Epidermal melanocyte (primary cell): ENCODE measurements at regions not wholly inside any gene's neighbourhood (a gene's known extent, or its start where the extent isn't known, plus 50 kb on each side); places are given as distances from the start of the nearest gene placed in this dataset.
"Not testable (repeated sequence)": the region's sequence is repeated elsewhere in the genome, so short reads cannot be mapped to it uniquely, and the experiment has no call there.

ENCODE experiments used
- DNase-seq: peaks from one replicate; pipeline ENCODE4 v3.0.0; 2011; ENCODE audit warnings: low spot score; ENCODE audit not compliant: insufficient read length

DNA sequence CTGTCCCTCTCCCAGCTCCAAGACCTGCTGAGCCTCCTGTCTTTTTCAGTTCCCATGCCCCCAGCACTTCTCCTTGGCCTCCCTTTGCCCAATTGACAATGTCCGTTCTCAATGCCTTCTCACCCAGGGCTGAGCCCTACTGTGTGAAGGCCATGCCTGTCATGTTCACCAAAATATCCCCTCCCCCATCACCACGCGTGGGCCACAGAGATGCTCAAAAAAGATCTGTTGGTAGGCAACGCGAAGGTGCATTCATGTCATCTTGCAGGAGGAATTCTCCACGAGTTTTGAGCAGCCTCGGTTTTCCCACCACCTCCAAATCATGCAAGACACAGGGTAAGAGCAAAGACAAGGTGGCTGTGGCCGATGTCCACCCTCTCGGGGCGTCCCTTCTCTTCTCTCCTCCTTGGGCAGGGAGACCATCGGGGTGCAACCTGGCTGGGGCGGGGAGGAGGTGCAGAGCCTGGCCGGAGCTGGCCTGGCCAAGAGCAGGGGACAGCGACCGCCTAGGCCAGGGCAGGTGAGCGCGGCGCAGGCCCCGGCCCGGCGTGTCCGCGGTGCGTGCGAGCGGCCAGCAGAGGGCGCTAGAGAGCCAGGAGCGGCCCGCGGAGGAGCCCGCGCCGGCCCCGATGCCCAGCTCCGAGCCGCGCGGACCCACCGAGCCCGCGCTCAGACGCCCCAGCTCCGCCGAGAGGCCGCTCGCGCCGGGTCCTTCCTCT lies 56.3 kb upstream of the KRTAP5-11 start:
- peak; percentile 16 for DNase-seq

DNA sequence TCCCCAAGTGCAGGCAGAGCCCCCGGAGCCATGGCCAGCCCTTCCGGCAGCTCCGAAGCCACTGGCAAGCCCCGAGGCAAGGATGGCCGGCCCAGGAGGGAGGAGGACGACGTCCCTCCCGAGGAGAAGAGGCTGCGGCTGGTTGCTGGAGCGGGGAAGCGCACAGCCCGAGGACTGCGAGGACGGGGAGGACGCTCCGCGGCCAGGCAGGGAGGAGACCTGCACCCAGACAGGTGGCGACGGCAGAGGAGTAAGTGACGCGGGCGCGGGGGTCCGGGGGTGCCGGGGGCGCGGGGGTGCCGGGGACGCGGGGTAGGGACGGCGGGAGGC lies 56.8 kb upstream of the KRTAP5-11 start:
- DNase-seq: not testable (repeated sequence)

- DNase-seq: not testable (repeated sequence)
These were observed 57.2 kb upstream of the KRTAP5-11 start for GRCh38 chr11:71639916-71640315.

DNA sequence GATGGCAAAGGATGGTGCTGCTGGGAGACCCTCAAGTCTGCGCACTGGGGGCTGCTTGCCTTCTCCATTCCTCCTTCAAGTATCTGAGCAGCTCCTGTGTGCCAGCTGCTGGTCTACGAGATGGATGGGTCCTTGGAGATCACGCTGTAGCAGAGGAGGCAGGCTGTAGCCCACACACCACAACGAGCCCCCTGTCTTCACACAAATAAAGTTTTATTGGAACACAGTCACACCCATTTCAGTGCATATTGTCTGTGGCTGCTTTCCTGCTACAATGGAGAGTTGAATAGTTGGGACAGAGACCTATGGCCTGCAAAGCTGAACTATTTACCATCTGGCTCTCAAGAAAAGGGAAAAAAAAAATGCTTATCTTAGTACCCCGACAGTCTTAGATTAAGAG lies 64.4 kb upstream of the KRTAP5-11 start:
- not testable (repeated sequence) for DNase-seq

DNA sequence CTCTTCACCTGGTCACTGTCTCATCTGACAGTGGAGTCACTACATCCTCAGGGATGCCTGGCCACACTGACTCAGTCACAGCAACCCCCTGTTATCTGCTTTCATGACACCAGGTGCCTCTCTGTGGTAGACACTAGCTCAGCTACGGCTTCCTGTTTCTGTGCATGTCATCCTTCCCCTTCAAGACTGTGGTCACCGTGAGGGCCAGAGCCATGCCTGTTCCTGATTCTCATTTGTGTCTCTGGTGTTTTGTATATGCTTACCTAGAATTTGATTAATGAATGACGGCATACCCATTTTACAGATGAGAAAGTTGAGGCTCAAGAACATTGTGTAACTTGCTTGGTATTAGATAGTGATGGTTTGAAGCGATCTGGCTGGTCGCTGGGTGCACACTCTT lies 70.3 kb upstream of the KRTAP5-11 start:
- DNase-seq: not testable (repeated sequence)

DNA sequence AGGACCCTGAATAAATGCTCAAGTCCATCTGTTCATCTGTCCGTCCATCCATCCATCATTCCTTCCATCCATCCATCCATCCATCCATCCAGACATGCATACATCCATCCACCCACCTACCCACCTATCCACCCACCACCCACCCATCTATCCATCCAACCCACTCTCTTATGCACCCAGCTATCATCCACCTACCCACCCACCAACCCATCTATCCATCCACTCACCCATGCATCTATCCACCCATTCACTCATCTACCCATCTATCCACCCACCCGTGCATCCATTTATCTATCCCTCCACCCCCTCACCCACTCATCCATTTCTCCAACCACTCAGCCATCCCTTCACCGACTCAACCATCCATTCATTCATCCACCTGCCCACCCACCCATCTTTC lies 71.7 kb upstream of the KRTAP5-11 start:
- not testable (repeated sequence) for DNase-seq

GRCh38 chr11:71655041-71655440 lies 72.4 kb upstream of the KRTAP5-11 start:
- DNase-seq: not testable (repeated sequence)

GRCh38 chr11:71656513-71656912 lies 73.8 kb upstream of the KRTAP5-11 start:
- not testable (repeated sequence) for DNase-seq

GRCh38 chr11:71664941-71665340 lies 82.3 kb upstream of the KRTAP5-11 start:
- DNase-seq: not testable (repeated sequence)

DNA sequence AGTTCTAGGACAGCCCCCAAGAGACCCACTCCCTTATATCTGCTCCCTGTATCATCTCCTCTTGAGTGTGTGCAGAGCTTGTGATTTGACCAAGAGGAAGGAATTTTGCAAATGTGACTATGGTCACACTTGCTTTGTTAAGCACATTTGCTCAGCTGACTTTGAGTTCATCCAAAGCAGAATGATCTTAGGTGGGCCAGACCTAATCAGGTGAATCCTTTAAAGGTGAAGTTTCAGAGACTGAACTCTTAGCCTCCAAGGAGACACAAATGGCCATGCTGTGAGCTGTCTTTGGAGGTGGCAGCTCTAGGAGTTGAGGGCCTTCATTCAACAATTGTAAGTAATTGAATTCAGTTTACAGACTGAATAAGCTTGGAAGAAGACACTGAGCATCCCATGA lies 115.4 kb upstream of the KRTAP5-11 start:
- DNase-seq: not testable (repeated sequence)

GRCh38 chr11:71698961-71699360 lies 116.3 kb upstream of the KRTAP5-11 start:
- not testable (repeated sequence) for DNase-seq

- not testable (repeated sequence) for DNase-seq
These were observed 119.0 kb upstream of the KRTAP5-11 start for GRCh38 chr11:71701435-71702291.

DNA sequence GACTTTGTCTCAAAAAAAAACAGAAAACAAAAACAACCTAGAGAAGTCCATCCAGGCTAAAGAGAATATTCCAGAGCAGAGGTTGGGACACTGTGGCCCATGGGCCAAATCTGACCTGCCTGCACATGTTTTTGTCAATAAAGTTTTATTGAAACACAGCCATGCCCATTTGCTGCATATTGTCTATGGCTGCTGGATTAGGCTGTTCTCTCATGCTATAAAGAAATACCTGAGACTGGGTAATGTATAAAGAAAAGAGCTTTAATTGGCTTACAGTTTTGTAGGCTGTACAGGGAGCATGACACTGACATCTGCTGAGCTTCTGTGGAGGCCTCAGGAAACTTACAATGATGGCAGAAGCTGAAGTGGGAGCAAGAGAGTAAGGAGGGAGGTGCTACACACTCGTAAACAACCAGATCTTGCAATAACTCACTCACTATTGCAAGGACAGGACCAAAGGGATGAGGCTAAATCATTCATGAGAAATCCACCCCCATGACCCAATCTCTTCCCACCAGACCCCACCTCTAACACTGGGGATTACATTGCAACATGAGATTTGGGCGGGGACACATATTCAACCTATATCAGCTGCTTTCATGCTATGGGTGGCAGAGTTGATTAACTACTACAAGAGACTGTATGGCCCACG lies 122.5 kb upstream of the KRTAP5-11 start:
- DNase-seq: not testable (repeated sequence)

GRCh38 chr11:71705738-71706432 lies 123.2 kb upstream of the KRTAP5-11 start:
- not testable (repeated sequence) for DNase-seq

DNA sequence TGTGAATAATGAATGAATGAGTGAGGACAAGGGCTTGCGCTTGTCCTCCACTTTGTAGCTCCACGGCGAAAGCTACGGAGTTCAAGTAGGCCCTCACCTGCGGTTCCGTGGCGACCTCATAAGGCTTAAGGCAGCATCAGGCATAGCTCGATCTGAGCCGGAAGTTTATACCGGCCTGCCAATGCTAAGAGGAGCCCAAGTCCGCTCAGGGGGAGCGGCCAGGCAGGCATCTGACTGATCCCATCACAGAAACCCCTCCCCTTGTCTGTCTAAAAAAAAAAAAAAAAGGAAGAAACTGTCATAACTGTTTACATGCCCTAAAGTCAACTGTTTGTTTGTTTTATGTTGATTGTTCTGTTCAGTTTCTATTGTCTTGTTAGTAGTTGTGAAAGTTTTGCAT lies 124.4 kb upstream of the KRTAP5-11 start:
- not testable (repeated sequence) for DNase-seq

- not testable (repeated sequence) for DNase-seq
These were observed 123.5 kb upstream of the DEFB108B start for GRCh38 chr11:71709541-71709940.

DNA sequence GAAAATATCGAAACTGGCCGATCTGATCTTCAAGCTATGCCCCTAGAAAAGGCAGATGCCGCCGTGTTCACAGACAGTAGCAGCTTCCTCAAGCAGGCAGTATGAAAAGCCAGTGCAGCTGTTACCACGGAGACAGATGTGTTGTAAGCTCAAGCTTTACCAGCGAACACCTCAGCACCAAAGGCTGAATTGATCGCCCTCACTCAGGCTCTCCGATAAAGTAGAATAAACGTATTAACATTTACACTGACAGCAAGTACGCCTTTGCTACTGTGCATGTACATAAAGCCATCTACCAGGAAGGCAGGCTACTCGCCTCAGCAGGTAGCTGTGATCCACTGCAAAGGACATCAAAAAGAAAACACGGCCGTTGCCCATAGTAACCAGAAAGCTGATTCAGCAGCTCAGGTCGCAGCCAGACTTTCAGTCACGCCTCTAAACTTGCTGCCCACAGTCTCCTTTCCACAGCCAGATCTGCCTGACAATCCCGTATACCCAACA lies 122.8 kb upstream of the DEFB108B start:
- not testable (repeated sequence) for DNase-seq

DNA sequence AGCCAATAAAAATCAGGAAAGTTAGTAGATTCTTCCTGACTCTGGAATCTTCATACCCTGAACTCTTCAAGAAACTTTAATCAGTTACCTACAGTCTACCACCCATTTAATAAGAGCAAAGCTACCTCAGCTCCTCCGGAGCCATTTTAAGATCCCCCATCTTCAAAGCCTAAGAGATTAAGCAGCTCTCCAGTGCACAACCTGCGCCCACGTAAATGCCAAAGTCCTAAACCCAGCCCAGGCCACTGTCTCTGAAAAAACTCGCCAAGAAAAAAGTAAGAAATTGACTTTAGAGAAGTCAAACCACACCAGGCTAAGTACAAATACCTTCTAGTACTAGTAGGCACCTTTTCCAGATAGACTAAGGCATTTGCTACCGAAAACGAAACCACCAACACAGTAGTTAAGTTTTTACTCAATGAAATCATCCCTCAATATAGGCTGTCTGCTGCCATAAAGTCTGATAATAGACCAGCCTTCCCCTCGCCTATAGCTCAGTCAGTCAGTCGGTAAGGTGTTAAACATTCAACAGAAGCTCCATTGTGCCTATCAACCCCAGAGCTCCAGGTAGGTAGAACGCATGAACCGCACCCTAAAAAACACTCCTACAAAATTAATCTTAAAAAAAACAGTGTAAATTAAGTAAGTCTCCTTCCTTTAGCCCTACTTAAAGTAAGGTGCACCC lies 122.2 kb upstream of the DEFB108B start:
- not testable (repeated sequence) for DNase-seq

DNA sequence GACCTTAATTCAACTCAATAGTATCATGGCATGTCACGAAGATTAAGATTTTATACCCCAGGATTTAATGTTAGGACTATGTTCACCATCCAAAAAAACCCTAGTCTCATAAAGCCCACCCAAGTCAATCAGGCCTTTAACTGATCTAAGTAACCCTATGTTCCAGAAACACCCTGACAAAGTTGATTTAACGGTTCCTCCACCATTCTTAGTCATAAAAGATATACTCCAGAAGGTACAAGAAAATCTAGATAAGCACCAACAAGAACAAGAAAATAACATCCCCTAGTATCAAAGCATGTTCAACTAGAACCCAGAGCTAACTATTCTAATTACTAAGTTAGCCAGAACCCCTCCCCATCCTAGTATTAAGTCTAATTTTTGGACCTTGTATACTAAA lies 120.7 kb upstream of the DEFB108B start:
- not testable (repeated sequence) for DNase-seq

DNA sequence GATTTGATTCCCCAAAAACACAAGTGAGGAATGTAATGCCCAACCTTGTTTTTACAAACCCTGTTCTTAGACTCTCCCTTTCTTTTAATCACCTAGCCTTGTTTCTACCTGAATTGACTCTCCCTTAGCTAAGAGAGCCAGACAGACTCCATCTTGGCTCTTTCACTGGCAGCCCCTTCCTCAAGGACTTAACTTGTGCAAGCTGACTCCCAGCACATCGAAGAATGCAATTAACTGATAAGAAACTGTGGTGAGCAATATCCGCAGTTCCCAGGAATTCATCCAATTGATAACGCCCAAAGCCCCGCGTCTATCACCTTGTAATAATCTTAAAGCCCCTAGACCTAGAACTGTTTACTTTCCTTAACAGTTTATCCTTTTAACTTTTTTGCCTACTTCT lies 120.2 kb upstream of the DEFB108B start:
- DNase-seq: not testable (repeated sequence)

DNA sequence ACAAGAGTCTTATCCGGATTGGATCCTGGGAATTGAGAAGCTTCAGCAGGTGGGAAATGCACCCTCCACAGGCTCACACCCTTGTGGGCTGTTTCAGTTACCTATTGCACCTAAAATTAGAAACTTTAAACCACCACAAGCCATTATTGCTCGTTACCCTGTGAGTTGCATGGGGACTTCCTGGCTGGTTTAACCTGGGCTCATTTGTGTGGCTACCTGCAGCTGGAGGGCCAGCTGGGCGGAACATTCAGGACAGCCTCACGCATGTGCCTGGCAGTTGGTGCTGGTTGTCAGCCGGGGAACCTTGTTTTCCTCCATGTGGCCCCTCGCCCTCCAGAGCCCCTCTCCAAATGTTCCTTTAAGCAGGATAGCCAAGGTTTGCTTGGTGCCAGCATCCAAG lies 118.5 kb upstream of the DEFB108B start:
- not testable (repeated sequence) for DNase-seq
